Esophagus (tissue), 2 donors: ENCODE measurements at regions not wholly inside any gene's neighbourhood (a gene's known extent, or its start where the extent isn't known, plus 50 kb on each side); places are given as distances from the start of the nearest gene placed in this dataset.

Experiments used
- H3K27ac ChIP-seq, 2 donors: one replicate each; pipeline ENCODE4 v1.5.1; 2013; ENCODE audit warnings: low read depth in 2 of 2, mild to moderate bottlenecking in 2 of 2, inconsistent platforms in 1 of 2, low read length in 1 of 2, moderate library complexity in 1 of 2
- H3K27me3 ChIP-seq, 2 donors: one replicate each; pipeline ENCODE4 v1.6.1; 2013; ENCODE audit warnings: low read length in 2 of 2, control low read depth in 1 of 2, mild to moderate bottlenecking in 1 of 2; ENCODE audit not compliant: insufficient read depth in 2 of 2, control insufficient read depth in 1 of 2
- H3K36me3 ChIP-seq, 2 donors: one replicate each; pipeline ENCODE4 v1.6.1; 2013; ENCODE audit warnings: low read length in 1 of 2; ENCODE audit not compliant: control insufficient read depth in 2 of 2, insufficient read depth in 2 of 2
- H3K4me1 ChIP-seq, 2 donors: one replicate each; pipeline ENCODE4 v1.6.1; 2013; ENCODE audit warnings: low read length in 1 of 2; ENCODE audit not compliant: control insufficient read depth in 2 of 2, insufficient read depth in 2 of 2
- H3K4me3 ChIP-seq, 2 donors: one replicate each; pipeline ENCODE4 v1.5.1; 2013; ENCODE audit warnings: low read length in 2 of 2, mild to moderate bottlenecking in 2 of 2, low read depth in 1 of 2, moderate library complexity in 1 of 2
- H3K9me3 ChIP-seq, 2 donors: one replicate each; pipeline ENCODE4 v1.6.1; 2013; ENCODE audit warnings: mild to moderate bottlenecking in 2 of 2, low read depth in 1 of 2, low read length in 1 of 2, moderate library complexity in 1 of 2; ENCODE audit not compliant: control insufficient read depth in 2 of 2, insufficient read depth in 1 of 2
- WGBS, 2 donors: extraction: QIAGEN DNeasy Blood & Tissue Kit; methylation state at CpG; one replicate each; pipeline ENCODE4 v1.1.7; 2013; 5-methylcytosine and 5-hydroxymethylcytosine counted together
- donor health status: healthy with polysubstance abuse.
- donor health status: Bipolar disorder and iron deficiency.

- H3K27me3 ChIP-seq = no peaks in the 10 kb centered on the region
- H3K9me3 ChIP-seq = no peaks in the 10 kb centered on the region
- H3K36me3 ChIP-seq = no peaks in the 10 kb centered on the region
- peaks cover 3 to 5% of the 10 kb centered on the region in 2 donors for H3K4me1 ChIP-seq
- 35 to 49% methylated on average over 2 of the region's 2 CpGs for WGBS, 2 donors
- no peak overlapping the region for H3K4me3 ChIP-seq
- H3K27ac ChIP-seq = peak overlapping the region in 1 of 2 donors; percentile 57
Measured at GRCh38 chr6:110041126-110041525, 63.0 kb downstream of the GPR6 start.

GRCh38 chr6:110041830-110042229 lies 63.7 kb downstream of the GPR6 start:
- no peaks in the 10 kb centered on the region for H3K36me3 ChIP-seq
- H3K27me3 ChIP-seq = no peaks in the 10 kb centered on the region
- H3K4me1 ChIP-seq = peaks cover 3 to 5% of the 10 kb centered on the region in 2 donors
- WGBS, 2 donors = 84 to 86% methylated on average over 5 of the region's 5 CpGs
- no peak overlapping the region for H3K4me3 ChIP-seq
- H3K27ac ChIP-seq = peak overlapping the region in 1 of 2 donors; percentile 25
- no peaks in the 10 kb centered on the region for H3K9me3 ChIP-seq

GRCh38 chr6:110042670-110043296 lies 64.7 kb downstream of the GPR6 start:
- H3K9me3 ChIP-seq = no peaks in the 10 kb centered on the region
- H3K27ac ChIP-seq = no peak overlapping the region
- peaks cover 3 to 5% of the 10 kb centered on the region in 2 donors for H3K4me1 ChIP-seq
- no peaks in the 10 kb centered on the region for H3K27me3 ChIP-seq
- no peak overlapping the region for H3K4me3 ChIP-seq
- no peaks in the 10 kb centered on the region for H3K36me3 ChIP-seq
- 83 to 89% methylated on average over 9 of the region's 9 CpGs for WGBS, 2 donors

- no peak overlapping the region for H3K27ac ChIP-seq
- no peaks in the 10 kb centered on the region for H3K27me3 ChIP-seq
- H3K4me1 ChIP-seq = peaks cover 3 to 5% of the 10 kb centered on the region in 2 donors
- 63 to 81% methylated on average over 6 of the region's 6 CpGs for WGBS, 2 donors
- H3K36me3 ChIP-seq = no peaks in the 10 kb centered on the region
- no peak overlapping the region for H3K4me3 ChIP-seq
- H3K9me3 ChIP-seq = no peaks in the 10 kb centered on the region
Measured at GRCh38 chr6:110043366-110043994, 65.4 kb downstream of the GPR6 start.

- WGBS, 2 donors = 54 to 55% methylated on average over 6 of the region's 6 CpGs
- Histone ChIP-seq H3K4me3 (no peak overlapping the region), H3K36me3 (no peaks in the 10 kb centered on the region), H3K27ac (no peak overlapping the region), H3K9me3 (no peaks in the 10 kb centered on the region), H3K27me3 (no peaks in the 10 kb centered on the region), H3K4me1 (peaks cover 3 to 5% of the 10 kb centered on the region in 2 donors)
Measured at GRCh38 chr6:110044096-110044495, 66.0 kb downstream of the GPR6 start.

GRCh38 chr6:110044622-110045021 lies 66.5 kb downstream of the GPR6 start:
- no peaks in the 10 kb centered on the region for H3K27me3 ChIP-seq
- 89 to 95% methylated on average over 3 of the region's 3 CpGs for WGBS, 2 donors
- H3K4me1 ChIP-seq = peaks cover 3 to 5% of the 10 kb centered on the region in 2 donors
- no peaks in the 10 kb centered on the region for H3K36me3 ChIP-seq
- H3K27ac ChIP-seq = no peak overlapping the region
- H3K9me3 ChIP-seq = no peaks in the 10 kb centered on the region
- no peak overlapping the region for H3K4me3 ChIP-seq

- peaks cover 0 to 3% of the 10 kb centered on the region in 2 donors for H3K4me1 ChIP-seq
Measured at GRCh38 chr6:110048221-110048875, 70.2 kb downstream of the GPR6 start.

GRCh38 chr6:110049696-110050439 lies 71.8 kb downstream of the GPR6 start:
- 69 to 72% methylated on average over 11 of the region's 11 CpGs for WGBS, 2 donors
- no peak overlapping the region for H3K27ac ChIP-seq
- no peaks in the 10 kb centered on the region for H3K36me3 ChIP-seq
- no peaks in the 10 kb centered on the region for H3K4me1 ChIP-seq
- H3K27me3 ChIP-seq = no peaks in the 10 kb centered on the region
- H3K4me3 ChIP-seq = no peak overlapping the region
- H3K9me3 ChIP-seq = no peaks in the 10 kb centered on the region

More at GRCh38 chr6:110048221-110048875, 70.2 kb downstream of the GPR6 start:
- Histone ChIP-seq H3K4me3 (no peak overlapping the region), H3K27me3 (no peaks in the 10 kb centered on the region), H3K27ac (no peak overlapping the region), H3K36me3 (no peaks in the 10 kb centered on the region), H3K9me3 (no peaks in the 10 kb centered on the region)
- WGBS, 2 donors = 85 to 88% methylated on average over 4 of the region's 4 CpGs
